Nucleus accumbens (tissue), 56 donors: ENCODE measurements at regions not wholly inside any gene's neighbourhood (a gene's known extent, or its start where the extent isn't known, plus 50 kb on each side); places are given as distances from the start of the nearest gene placed in this dataset.
"Not testable (repeated sequence)": the region's sequence is repeated elsewhere in the genome, so short reads cannot be mapped to it uniquely, and the experiment has no call there.

ENCODE experiments used
- DNase-seq, 56 donors: peaks; one replicate each; lab custom pipeline; 2025; lab: John Stamatoyannopoulos, UW

DNA sequence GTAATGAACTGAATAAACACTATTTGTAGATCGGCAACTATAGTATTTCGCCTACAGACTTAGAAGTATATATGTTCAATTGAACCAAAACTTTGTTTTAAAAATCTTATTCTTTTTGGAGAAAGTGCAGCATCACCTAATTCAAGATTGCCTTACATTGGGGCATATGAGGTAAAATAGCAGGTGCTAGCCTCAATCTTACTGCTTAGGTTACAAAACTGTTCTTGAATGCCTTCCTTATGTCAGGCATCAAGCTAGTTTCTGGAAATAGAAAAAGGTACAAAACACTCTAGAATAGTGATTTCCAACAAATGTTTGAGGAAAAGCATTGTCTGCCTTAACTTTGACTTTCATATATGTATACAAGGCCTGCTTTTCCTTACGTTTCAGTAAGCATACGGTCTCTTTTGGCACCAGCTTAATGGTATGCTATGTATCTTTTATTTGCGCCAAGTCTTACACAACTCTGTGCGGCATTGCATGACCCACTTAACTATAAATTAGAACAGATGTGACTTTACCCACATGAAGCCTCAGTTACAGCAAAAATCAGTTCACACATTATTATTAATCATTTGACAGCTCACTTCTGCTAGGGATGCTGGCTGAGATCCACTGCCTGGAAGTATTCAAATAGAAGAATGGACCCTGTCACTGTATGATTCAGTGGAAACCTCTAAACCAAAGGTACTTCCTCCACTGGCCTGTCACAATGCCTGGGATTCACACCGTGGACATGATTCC lies 174.1 kb downstream of the PRELID2 start:
- DNase-seq, result no peak

DNA sequence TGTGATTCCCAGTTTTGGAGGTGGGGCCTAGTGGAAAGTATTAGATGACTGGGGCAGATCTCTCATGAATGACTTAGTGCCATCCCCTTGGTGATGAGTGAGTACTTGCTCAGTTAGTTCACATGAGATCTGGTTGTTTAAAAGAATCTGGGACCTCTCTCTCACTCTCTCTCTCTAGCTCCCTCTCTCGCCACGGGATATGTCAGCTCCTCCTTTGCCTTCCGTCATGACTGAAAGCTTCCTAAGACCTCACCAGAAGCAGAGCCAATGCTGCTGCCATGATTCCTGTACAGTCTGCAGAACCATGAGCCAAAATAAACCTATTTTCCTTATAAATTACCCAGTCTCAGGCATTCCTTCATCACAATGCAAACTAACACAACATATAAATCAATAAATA lies 176.7 kb downstream of the PRELID2 start:
- no peak for DNase-seq

- not testable (repeated sequence) for DNase-seq
Measured at GRCh38 chr5:145652700-145653099, 182.4 kb downstream of the PRELID2 start.

DNA sequence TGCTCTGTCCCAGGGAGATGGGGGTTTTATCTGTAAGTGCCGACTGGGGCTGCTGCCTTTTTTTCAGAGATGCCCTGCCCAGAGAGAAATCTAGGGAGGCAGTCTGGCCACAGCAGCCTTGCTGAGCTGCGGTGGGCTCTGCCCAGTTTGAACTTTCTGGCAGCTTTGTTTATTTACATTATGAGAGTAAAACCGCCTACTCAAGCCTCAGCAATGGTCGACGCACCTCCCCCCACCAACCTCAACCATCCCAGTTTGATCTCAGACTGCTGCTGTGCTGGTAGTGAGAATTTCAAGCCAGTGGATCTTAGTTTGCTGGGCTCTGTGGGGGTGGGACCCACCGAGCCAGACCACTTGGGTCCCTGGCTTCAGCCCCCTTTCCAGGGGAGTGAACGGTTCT lies 188.0 kb downstream of the PRELID2 start:
- not testable (repeated sequence) for DNase-seq

DNA sequence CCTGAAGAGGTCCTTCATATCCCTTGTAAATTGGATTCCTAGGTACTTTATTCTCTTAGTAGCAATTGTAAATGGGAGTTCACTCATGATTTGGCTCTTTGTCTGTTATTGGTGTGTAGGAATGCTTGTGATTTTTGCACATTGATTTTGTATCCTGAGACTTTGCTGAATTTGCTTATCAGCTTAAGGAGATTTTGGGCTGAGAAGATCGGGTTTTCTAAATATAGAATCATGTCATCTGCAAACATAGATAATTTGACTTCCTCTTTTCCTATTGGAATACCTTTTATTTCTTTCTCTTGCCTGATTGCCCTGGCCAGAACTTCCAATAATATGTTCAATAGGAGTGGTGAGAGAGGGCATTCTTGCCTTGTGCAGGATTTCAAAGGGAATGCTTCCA lies 191.9 kb downstream of the PRELID2 start:
- not testable (repeated sequence) for DNase-seq

DNA sequence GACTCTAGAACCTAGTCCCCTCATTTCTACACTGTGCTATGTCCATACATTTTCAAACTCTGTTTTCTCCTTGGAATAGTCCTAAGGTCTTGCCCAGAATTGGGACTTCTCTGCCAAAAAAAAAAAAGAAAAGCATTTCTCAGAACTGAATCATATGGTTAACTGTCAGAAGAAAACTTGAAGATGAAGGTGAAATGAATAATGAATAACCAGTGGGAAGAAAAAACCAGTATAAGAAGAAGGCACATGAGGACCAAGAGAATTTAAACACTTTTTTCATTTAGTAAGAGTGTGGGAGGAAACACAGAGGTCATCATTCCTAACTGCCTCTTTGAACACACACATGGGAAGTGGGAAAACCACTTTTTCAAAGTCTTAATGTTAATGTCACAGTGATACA lies 197.7 kb downstream of the PRELID2 start:
- no peak for DNase-seq

DNA sequence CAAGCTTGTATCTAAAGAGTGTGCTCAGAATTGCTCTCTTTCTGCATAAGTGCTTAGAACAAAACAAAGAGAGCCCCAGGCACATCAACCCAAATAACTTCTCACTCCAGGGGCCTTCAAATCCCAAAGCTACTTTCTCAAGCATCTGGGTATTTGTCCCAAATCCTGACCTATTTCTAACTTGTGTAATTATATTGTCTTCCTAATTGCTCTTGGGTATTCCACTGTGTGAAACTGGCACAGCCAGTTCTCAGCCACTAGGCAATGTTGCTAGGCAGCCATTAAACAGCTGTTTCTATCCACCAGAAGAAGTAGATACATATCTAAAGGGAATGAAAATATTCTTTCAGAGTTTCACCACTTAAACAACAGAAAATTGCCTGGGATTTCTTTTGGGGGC lies 198.8 kb downstream of the PRELID2 start:
- DNase-seq, result no peak

GRCh38 chr5:145633474-145633873 lies 201.7 kb downstream of the PRELID2 start:
- DNase-seq, result no peak

- DNase-seq, result no peak
Measured at GRCh38 chr5:145632701-145633100, 202.4 kb downstream of the PRELID2 start.

- no peak for DNase-seq
Measured at GRCh38 chr5:145629047-145629446, 206.1 kb downstream of the PRELID2 start.

DNA sequence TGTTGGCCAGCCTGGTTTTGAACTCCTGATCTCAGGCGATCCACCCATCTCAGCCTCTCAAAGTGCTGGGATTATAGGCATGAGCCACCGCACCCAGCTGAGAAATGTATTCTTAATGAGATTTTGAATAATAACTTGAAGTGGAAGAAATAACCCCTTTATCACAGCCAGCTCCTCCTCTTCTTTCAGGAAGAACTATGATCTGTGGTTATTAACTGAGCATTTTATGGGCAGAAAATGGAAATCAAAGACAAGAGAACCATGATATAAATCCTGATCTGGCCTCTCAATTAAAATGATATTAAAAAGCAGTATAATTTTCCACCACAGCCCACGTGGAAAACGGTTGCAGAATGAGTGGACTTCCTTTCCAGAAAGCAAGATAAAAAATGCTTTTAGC lies 206.6 kb downstream of the PRELID2 start:
- no peak for DNase-seq

DNA sequence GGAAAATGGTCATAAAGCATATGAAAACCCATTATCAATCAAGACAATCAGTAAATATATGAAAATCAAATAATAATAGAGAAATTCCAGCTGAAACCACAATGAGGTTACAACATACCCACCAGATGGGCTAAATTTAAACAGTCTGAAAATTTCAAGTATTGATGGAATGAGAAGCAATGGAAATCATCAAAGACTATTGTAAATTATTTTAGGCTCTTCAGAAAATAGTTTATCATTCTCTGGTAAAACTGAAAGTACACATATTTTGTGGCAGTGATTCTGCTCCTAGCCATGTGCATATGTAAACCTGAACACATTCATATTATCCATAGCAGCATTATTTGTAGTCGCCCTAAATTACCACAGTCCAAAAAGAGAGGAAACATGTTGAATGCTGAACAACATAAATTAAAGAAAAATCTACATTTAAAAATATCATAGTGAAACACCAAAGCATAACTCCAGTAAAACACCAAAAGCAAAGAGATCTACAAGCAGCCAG lies 215.3 kb downstream of the PRELID2 start:
- DNase-seq, result no peak

DNA sequence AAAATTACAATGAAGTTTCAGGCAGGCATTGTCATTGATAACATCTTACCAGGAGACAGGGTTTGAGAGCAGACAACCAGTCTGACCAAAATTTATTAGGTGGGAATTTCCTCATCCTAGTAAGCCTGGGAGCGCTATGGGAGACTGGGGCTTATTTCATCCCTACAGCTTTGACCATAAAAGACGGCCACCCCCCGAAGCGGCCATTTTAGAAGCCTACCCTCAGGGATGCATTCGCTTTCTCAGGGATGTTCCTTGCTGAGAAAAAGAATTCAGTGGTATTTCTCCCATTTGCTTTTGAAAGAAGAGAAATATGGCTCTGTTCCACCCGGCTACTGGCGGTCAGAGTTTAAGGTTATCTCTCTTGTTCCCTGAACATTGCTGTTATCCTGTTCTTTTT lies 218.4 kb downstream of the PRELID2 start:
- DNase-seq, result not testable (repeated sequence)

DNA sequence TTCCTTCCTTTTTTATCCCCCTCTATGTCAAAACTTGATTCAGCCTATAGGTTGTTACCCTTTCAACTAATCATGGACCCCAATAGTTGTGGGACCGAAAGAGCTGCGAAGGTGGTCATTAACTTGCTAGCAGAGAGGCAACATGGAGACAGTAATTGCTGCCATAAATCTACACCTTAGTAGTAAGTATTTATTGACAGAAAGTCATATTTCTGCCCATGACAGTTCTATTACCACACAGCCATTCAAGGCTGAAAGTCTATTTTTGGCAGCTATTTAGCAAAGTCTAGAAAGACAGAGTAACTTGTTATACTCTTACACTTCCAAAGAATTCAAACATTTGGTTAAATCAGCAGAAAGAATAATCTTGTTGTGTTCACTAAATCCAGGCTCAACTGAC lies 236.2 kb downstream of the PRELID2 start:
- no peak for DNase-seq

DNA sequence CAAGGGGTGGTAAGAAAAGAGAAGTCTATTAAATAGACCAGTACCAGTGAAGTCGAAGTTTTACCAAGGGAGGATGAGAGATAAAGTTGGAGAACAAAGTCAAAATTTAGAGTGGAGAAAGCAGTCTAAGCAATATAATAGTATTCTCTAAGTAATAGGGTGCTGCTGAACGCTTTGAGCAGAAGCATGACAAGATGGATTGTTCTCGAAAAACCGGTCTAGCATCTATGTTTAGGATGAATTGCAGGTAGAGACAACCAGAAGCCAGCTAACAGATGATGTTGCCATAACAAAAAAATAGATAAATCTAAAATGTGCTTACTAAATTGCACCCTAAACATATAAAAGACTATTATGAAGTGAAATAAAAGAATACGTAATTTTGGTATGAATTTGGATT lies 237.0 kb downstream of the PRELID2 start:
- DNase-seq, result no peak

DNA sequence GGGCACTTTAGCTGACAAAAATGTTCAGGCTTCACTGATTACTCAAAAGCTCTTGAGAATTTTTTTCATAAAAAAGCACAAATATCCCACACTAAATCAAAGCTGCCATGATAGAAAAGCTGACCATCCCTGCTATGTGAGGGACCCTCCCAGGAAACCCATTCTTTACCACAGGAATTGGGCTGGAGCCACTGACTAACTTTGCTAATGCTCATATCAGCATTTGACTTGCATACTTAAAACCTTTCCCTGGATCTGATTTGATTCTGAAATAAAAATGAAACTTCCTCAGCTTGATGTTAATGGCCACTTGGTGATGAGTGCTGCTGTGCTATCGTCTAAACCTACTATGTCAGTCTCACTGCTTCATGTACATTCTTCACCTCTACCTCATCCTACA lies 243.6 kb downstream of the PRELID2 start:
- DNase-seq, result no peak

GRCh38 chr5:145589063-145589462 lies 246.1 kb downstream of the PRELID2 start:
- DNase-seq, result no peak

DNA sequence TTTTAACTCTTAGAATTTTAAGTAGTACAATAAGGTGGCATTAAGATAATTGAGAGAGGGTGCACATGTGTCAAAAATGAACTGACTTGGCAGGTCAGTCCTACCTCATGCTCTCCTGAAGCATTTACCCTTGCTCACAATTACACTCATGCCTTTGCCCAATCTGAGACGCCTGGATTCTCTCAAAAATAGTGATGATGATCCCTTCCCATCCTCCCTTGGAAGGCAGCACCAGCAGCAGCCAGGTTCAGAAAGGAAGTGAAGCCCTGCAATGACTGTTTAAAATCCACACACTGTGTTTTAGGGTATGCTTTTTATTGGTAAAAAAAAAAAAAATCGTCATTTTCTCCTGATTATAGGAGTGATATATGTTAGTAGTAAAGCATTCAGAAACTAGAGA lies 246.6 kb downstream of the PRELID2 start:
- DNase-seq, result no peak

GRCh38 chr5:145588113-145588512 lies 247.0 kb downstream of the PRELID2 start:
- DNase-seq, result no peak

- DNase-seq, result peak in 1 of 56 donors; percentile 0
Measured at GRCh38 chr5:145587710-145588109, 247.4 kb downstream of the PRELID2 start.

DNA sequence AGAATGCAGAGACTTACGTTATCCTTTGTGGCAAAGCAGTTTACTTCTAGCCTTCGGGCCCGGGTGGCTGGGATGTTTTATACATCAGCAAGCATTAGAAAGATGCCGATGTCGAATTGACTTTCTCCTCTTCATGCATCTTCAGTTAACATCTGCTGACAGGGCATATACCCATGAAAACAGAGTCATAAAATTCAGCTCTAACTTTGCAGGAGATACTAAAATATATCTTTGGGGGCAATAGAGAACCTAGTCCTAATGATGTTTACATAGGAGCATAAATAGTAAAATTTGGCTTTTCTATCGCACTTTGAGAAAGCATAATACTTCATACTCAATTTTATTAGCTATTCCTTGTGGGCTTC lies 247.9 kb downstream of the PRELID2 start:
- no peak for DNase-seq

- no peak for DNase-seq
Measured at GRCh38 chr5:145586661-145587307, 248.4 kb downstream of the PRELID2 start.
